Right atrium auricular region (tissue), 2 donors: ENCODE measurements at regions not wholly inside any gene's neighbourhood (a gene's known extent, or its start where the extent isn't known, plus 50 kb on each side); places are given as distances from the start of the nearest gene placed in this dataset.

ENCODE experiments used
- DNase-seq: peaks from one replicate; pipeline ENCODE4 v3.0.0-alpha.2; 2019; ENCODE audit warnings: low spot score
- H3K27ac ChIP-seq, 2 donors: fragments of 200-600 bp; sonication (generic); 1 replicate in 1 of 2; 2 replicates in 1 of 2; pipeline ENCODE4 v1.5.1; 2016 to 2019
- H3K27me3 ChIP-seq, 2 donors: fragments of 200-600 bp; sonication (generic); one replicate each; pipeline versions ENCODE4 v1.5.1 to v1.6.0; 2017 to 2019
- H3K36me3 ChIP-seq: fragments of 200-600 bp; sonication (generic); one replicate; pipeline ENCODE4 v1.5.1; 2016
- H3K4me1 ChIP-seq, 2 donors: fragments of 200-600 bp; sonication (generic); one replicate each; pipeline versions ENCODE4 v1.5.1 to v1.6.0; 2017 to 2019
- H3K4me3 ChIP-seq, 2 donors: fragments of 200-600 bp; sonication (generic); 1 replicate in 1 of 2; 2 replicates in 1 of 2; pipeline ENCODE4 v1.5.1; 2017 to 2019; ENCODE audit warnings: mild to moderate bottlenecking in 1 of 2, moderate library complexity in 1 of 2
- H3K9me3 ChIP-seq, 2 donors: fragments of 200-600 bp; sonication (generic); one replicate each; pipeline ENCODE4 v1.5.1; 2019
- TF ChIP-seq, protein P1 (sequence below), 2 donors: fragments of 200-600 bp; sonication (generic); IDR thresholded peaks; one replicate each; pipeline ENCODE4 v1.5.1; 2019; ENCODE audit warnings: antibody characterized with exemption in 2 of 2

GRCh38 chr4:156132196-156132595 is 178.5 kb upstream of the CTSO start:
- no peak overlapping the region for H3K4me3 ChIP-seq
- no peak overlapping the region for H3K27ac ChIP-seq
- no peaks in the 10 kb centered on the region for H3K36me3 ChIP-seq
- H3K9me3 ChIP-seq: no peaks in the 10 kb centered on the region
- H3K27me3 ChIP-seq: no peaks in the 10 kb centered on the region
- no peak for DNase-seq
- TF ChIP-seq, protein P1, sequence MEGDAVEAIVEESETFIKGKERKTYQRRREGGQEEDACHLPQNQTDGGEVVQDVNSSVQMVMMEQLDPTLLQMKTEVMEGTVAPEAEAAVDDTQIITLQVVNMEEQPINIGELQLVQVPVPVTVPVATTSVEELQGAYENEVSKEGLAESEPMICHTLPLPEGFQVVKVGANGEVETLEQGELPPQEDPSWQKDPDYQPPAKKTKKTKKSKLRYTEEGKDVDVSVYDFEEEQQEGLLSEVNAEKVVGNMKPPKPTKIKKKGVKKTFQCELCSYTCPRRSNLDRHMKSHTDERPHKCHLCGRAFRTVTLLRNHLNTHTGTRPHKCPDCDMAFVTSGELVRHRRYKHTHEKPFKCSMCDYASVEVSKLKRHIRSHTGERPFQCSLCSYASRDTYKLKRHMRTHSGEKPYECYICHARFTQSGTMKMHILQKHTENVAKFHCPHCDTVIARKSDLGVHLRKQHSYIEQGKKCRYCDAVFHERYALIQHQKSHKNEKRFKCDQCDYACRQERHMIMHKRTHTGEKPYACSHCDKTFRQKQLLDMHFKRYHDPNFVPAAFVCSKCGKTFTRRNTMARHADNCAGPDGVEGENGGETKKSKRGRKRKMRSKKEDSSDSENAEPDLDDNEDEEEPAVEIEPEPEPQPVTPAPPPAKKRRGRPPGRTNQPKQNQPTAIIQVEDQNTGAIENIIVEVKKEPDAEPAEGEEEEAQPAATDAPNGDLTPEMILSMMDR (IDR thresholded peaks at IDR 0.05): no peak
- H3K4me1 ChIP-seq: no peaks in the 10 kb centered on the region

DNA sequence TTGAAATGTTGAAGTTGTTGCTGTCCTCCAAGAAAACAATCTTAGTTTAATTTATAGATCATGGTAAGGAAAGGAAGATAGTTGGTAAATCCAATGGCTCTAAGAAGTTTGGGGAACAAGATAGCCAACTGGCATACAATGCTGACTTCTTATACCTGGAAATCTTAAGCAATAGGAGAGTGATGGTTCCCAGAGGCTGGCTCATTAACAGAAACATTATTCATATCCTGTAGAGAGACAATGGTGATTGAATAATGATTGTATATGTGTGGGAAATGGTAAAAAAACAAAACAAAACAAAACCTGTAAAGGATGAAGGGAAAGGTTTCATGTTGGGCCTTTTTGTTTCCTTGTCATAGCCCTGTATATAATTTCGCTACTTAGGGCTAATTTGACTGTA is 174.9 kb upstream of the CTSO start:
- Histone ChIP-seq H3K9me3 (peaks cover 0 to 9% of the 10 kb centered on the region in 2 donors), H3K36me3 (no peaks in the 10 kb centered on the region), H3K27me3 (no peaks in the 10 kb centered on the region), H3K4me1 (no peaks in the 10 kb centered on the region), H3K4me3 (no peak overlapping the region), H3K27ac (no peak overlapping the region)
- DNase-seq: no peak
- TF ChIP-seq, protein P1 (IDR thresholded peaks at IDR 0.05): no peak

- Histone ChIP-seq H3K27ac (no peak overlapping the region), H3K9me3 (no peaks in the 10 kb centered on the region), H3K27me3 (no peaks in the 10 kb centered on the region), H3K36me3 (no peaks in the 10 kb centered on the region), H3K4me1 (no peaks in the 10 kb centered on the region), H3K4me3 (no peak overlapping the region)
- no peak for DNase-seq
- TF ChIP-seq, protein P1 (IDR thresholded peaks at IDR 0.05): no peak
Observed at GRCh38 chr4:156118507-156119220, 165.0 kb upstream of the CTSO start.

- H3K27ac ChIP-seq: no peak overlapping the region
- H3K36me3 ChIP-seq: no peaks in the 10 kb centered on the region
- DNase-seq: no peak
- TF ChIP-seq, protein P1 (IDR thresholded peaks at IDR 0.05): no peak
- no peak overlapping the region for H3K4me3 ChIP-seq
- H3K4me1 ChIP-seq: no peaks in the 10 kb centered on the region
- no peaks in the 10 kb centered on the region for H3K27me3 ChIP-seq
- no peaks in the 10 kb centered on the region for H3K9me3 ChIP-seq
Observed at GRCh38 chr4:156117743-156118142, 164.1 kb upstream of the CTSO start.

DNA sequence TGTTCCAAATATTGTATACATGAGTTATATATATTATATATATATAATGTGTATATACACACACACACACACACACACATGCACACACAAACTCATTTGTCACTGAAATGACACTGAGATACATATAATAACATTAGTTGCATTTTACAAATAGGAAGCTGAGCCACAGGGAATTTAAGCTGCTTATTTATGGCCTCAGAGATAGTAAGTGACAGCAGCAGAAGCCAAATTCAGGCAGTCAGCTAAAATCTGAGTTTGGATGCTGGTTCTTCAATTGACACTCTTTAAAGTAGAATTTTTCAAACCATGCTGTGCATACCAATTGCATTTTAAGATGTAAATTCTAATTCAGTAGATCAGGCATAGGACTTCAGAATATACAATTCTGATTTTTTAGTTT is 163.3 kb upstream of the CTSO start:
- no peak overlapping the region for H3K27ac ChIP-seq
- no peaks in the 10 kb centered on the region for H3K4me1 ChIP-seq
- TF ChIP-seq, protein P1 (IDR thresholded peaks at IDR 0.05): no peak
- no peak overlapping the region for H3K4me3 ChIP-seq
- H3K9me3 ChIP-seq: no peaks in the 10 kb centered on the region
- H3K36me3 ChIP-seq: no peaks in the 10 kb centered on the region
- no peak for DNase-seq
- H3K27me3 ChIP-seq: no peaks in the 10 kb centered on the region
